Mammary epithelial cell (primary cell): ENCODE measurements at regions not wholly inside any gene's neighbourhood (a gene's known extent, or its start where the extent isn't known, plus 50 kb on each side); places are given as distances from the start of the nearest gene placed in this dataset.

ENCODE experiments used
- CTCF ChIP-seq, 2 donors: IDR thresholded peaks in 1 of 2; conservative IDR thresholded peaks in 1 of 2; 2 replicates each; pipeline ENCODE4 v1.5.1; 2011 to 2012; ENCODE audit warnings: inconsistent platforms in 2 of 2, low read length in 2 of 2, mild to moderate bottlenecking in 2 of 2, control low read depth in 1 of 2, low read depth in 1 of 2; ENCODE audit not compliant: insufficient read depth in 1 of 2; ENCODE audit errors: extremely low read depth in 1 of 2
- EZH2 ChIP-seq: IDR thresholded peaks from 2 replicates; pipeline ENCODE4 v1.6.1; 2012; ENCODE audit warnings: low read length, inconsistent platforms, borderline replicate concordance

GRCh38 chr12:92503029-92503931 is 199.5 kb upstream of the PLEKHG7 start:
- no peak for TF ChIP-seq CTCF (conservative IDR thresholded peaks at IDR 0.05 in 1 of 2, IDR thresholded peaks at IDR 0.05 in 1 of 2; ENCODE audit: extremely low read depth in 1 of 2, insufficient read depth in 1 of 2, low read depth in 1 of 2, low read length in 2 of 2)
- TF ChIP-seq EZH2: no peak
